ENCODE measurements at regions not wholly inside any gene's neighbourhood (a gene's known extent, or its start where the extent isn't known, plus 50 kb on each side); places are given as distances from the start of the nearest gene placed in this dataset.
"Not testable (repeated sequence)": the region's sequence is repeated elsewhere in the genome, so short reads cannot be mapped to it uniquely, and the experiment has no call there.

- no peak for DNase-seq
These were observed 277.1 kb upstream of the KAZN start for GRCh38 chr1:14321422-14321821.

- DNase-seq, result no peak
These were observed 274.8 kb upstream of the KAZN start for GRCh38 chr1:14323568-14324247.

DNA sequence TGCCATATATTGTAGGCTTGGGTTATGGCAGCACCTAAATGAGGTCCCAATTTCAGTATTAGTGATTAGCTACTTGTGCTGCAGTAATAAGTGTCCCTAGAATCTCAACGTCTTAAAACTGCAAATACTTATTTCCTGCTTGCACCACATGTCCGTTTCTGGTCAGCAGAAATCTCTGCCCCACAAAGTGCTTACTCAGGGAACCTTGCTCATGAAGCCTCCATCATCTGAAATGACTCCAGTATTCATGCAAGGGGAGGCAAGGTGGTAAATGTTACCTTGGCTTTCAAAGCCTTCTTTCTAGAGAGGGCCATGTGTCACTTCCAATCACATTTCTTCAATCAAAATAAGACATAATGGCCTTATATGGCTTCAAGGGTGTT, 274.2 kb upstream of the KAZN start:
- DNase-seq, result no peak

- DNase-seq, result no peak
These were observed 271.6 kb upstream of the KAZN start for GRCh38 chr1:14326857-14327256.

DNA sequence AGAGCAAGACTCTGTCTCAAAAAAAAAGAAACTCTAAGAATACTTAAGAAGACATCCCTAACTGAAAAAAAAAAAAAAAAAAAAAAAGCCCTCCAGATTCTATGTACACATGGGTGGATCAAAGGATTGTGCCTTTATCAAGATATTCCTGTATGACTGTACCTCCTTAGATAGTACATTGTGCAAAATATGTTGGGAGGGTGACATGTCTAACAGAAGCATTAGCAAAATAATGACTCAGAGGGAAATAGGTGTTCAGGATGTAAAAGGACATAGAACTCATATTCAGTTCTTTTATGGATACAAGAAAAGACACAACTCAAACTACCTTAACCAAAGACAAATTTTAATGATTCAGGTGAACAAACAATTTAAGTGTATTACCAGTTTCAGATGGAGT, 269.8 kb upstream of the KAZN start:
- no peak for DNase-seq

- DNase-seq, result no peak
These were observed 266.3 kb upstream of the KAZN start for GRCh38 chr1:14332158-14332557.

DNA sequence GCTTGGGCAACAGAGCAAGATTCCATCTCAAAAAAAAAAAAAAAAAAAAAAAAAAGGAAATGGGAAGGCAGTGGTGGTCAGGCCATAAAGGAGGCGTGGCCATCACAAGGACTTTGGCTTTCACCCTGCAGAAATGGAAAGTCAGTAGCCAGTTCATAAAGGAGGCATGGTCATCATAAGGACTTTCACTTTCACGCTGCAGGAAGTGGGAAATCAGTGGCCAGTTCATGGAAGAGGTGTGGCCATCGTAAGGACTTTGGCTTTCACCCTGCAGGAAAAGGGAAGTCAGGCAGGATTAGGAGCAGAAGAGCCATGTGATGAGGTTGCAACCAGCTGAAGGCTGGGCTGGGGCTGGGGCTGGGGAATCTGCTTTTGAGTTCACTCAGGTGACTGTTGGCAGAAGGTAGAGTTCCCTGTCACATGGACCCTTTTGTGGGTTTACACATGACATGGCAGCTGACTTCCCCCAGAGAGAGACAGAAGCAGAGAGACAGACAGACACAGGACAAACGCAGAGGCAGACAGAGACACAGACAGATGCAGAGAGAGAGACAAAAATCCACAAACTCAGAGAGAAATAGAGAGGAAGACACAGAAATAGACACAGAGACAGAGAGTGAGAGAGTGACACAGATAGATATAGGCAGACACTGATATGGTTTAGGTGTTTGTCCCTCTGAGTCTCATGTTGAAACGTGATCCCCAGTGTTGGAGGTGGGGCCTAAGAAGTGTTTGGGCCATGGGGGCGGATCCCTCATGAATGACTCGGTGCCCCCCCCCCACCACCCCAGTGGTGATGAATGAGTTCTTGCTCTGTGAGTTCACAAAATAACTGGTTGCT, 263.9 kb upstream of the KAZN start:
- DNase-seq, result no peak

DNA sequence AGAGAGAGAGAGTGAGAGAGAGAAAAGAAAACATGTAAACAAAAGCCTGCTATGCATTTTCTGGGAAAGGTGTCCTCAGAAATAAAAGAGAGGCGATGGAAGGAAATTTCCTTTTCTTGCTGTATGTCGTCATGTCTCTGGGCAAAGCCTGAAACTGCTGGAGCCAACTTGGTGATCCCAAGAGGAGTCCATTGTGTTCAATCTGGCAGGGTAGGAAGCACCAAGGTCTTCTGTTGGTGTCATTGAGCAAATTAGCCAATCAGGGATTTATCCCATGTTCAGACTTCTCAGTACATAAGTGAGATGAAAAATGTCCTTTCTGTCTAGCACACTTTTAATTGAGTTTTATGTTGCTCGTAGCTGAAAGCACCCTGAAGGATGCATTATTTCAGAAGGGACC, 260.0 kb upstream of the KAZN start:
- DNase-seq, result no peak

DNA sequence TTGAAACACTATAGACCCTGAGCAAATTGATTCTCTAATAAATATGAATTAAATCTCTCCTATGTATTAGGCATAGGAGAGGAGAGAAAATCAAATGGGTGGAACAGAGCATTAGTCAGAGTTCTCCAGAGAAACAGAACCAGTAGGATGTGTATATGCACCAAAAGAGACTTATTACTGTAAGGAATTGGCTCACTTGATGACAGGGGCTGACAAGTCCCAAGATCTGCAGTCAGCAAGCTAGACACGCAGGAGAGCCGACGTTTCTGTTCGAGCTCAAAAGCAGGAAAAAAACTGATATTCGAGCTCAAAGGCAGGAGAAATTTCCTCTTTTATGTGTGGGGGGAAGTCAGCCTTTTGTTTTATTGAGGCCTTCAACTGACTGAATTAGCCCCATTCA, 259.2 kb upstream of the KAZN start:
- no peak for DNase-seq

DNA sequence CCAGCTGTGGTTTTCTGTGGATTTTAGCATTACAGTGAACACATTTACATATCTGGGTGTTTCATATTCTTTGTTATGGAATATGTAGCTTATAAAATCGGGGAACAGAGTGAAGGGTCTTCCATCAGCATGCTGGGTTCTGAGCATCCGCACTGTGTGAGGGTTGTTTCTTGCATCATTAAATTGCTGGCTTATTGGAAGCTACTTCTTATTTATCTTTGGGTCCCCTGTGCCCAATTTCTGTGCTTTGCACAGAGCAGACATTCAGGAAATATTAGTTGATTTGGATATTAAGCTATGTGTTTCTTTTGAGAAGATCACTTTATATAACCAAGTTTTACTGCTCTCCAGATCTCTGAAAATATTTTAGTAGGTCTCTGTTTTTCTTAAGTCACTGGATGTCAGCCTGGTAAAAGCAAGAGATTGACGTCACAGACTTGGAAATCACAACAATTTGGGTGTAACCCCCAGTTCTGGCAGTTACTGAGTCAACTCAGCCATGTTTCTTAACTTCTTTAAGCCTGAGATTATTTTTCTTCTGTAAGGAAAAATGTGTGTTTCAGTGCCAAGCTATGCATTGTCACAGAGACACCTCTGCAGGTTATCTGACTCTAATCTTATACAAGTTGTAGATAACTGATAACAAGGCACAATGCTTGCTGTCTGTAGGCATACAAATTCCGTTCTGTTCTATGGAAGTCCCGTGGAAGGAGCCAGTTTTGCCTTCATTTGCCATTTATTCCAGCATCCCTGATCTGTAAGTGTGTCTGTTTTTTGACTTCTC, 258.3 kb upstream of the KAZN start:
- DNase-seq, result no peak

DNA sequence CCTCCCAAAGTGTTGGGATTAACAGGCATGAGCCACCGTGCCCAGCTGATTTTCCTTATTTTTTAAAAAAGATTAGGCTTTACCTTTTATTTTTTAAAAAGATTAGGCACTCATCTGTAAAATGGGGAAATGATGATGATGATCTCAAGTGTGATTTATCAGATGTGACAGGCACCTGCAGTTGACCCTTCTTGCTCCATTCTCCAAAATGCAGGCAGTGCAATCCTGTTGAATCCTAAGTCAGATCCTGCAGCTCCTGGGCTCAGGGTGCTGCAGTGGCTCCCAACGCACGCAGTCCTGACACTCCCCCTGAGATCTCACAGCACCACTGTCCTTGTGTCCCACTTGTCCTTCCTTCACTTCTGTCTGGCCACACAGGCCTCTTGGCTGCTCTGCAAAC, 257.3 kb upstream of the KAZN start:
- DNase-seq, result no peak

- DNase-seq, result no peak
These were observed 252.4 kb upstream of the KAZN start for GRCh38 chr1:14345946-14346550.

DNA sequence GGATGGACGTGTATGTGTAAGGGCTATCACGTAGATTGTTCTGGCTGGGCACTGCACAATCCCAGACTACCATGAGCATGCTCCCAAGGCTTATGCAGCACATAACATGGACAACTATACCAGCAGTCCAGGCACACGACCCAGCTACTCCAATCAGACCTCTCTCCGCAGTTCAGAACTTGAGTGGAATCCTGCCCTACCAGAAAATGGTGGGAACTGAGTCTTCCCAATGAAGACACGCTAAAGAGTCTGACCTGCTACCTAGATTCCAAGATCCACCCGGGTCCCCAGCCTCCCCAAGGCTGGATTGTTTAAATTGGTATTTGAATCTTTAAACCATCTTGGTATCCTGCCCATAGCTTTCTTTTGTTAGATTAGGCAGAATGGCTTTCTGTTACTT, 251.3 kb upstream of the KAZN start:
- no peak for DNase-seq

- no peak for DNase-seq
These were observed 250.7 kb upstream of the KAZN start for GRCh38 chr1:14347776-14348175.

GRCh38 chr1:14350197-14350596, 248.3 kb upstream of the KAZN start:
- DNase-seq, result no peak

DNA sequence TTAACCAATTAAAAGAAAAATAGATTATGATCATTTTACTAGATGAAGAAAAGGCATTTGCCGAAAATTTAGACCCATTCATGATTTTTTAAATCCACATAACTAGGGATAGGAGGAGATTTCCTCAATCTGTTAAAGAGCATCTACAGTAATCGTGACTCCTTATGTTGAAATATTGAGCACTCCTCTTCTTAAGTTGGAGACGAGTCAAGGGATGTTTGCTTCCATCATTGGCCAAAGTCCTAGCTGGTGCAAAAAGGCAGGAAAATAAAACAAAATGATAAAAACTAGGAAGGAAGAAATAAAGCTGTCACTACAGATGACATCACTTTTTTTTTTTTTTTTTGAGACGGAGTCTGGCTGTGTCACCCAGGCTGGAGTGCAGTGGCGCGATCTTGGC, 245.6 kb upstream of the KAZN start:
- DNase-seq, result no peak

DNA sequence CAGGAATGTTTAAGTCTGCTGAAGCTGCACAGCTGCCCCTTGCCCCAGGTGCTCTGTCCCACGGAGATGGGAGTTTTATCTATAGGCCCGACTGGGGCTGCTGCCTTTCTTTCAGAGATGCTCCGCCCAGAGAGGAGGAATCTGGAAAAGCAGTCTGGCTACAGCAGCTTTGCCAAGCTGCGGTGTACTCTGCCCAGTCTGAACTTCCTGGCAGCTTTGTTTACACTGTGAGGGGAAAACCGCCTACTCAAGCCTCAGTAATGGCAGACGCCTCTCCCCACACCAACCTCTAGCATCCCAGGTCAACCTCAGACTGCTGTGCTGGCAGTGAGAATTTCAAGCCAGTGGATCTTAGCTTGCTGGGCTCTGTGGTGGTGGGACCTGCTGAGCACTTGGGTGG, 237.5 kb upstream of the KAZN start:
- DNase-seq, result not testable (repeated sequence)

DNA sequence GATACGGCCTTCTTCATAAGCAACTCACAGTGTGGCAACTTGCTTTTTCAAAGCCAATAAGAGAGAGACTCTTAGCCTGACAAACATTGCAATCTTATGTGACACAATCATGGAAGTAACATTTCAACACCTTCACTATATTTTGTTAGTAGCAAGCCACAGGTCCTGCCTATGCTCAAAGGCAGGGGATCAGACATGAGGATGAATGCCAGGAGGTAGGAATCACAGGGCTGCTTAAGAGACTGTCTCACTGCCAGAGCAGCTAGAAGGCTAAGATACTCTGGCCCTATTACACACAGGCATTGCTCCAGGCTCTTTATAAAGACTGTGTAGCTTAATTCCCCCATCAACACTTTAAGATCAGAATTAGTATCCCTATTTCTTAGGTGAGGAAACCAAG, 236.2 kb upstream of the KAZN start:
- no peak for DNase-seq

GRCh38 chr1:14363036-14363590, 235.4 kb upstream of the KAZN start:
- no peak for DNase-seq

DNA sequence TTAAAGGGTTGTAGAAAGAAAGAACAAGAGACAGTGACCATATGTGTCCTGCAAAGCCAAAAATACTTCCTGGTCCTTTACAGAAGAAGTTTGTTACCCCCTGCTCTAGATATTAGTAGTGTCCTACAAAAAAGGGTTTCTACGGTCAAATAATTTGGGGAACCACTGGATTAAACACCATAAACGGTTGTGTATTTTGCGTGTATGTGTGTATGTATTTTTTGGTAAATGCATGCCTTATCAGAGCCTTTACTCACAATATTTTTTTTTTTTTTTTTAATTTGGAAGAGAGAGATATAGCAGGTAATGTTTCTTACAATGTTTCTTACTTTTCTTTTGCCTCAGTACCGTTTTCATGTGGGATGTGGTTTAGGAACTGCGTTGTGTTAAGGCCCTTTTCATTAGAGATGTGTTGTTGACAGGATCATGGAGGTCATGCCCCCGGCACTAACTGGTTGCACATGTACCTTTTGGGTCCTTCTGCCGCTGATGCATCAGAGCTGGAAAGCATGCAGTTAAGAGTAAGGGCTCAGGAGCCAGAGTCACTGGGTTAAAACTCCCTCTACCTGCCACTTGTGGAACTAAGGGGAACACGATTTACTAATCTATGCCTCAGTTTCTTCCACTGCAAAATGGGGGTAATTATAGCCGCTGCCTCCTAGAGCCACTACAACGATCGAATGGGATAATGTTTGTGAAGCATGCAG, 234.6 kb upstream of the KAZN start:
- DNase-seq, result no peak

- no peak for DNase-seq
These were observed 233.0 kb upstream of the KAZN start for GRCh38 chr1:14365301-14365988.
